M059J (cell line): ENCODE measurements at regions not wholly inside any gene's neighbourhood (a gene's known extent, or its start where the extent isn't known, plus 50 kb on each side); places are given as distances from the start of the nearest gene placed in this dataset.
A peak's percentile ranks its signal among the peaks of the same experiment; 100 is the strongest.

Experiments used
- DNase-seq: peaks from one replicate; pipeline ENCODE4 v3.0.0-alpha.2; 2012; ENCODE audit warnings: low read depth

DNA sequence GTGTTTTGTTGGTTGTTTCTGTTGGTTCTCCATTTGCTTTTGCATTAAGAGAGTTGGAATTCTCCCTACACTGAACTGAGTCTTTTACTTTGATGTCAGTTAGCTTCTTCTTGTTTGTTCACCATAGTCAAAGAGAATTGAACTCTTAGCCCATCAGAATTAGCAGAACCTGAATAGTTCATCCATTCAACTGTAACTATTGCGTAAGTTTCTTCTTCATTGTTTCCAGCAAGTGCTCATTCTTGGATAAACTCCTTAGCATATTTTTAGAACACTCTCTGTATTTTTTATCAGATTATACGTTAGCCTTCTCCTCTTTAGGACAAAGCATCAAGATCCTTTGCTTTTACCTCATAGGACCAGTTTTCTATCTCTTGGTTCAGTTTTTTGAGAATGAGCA lies 128.4 kb upstream of the RAB11FIP2 start:
- no peak for DNase-seq

DNA sequence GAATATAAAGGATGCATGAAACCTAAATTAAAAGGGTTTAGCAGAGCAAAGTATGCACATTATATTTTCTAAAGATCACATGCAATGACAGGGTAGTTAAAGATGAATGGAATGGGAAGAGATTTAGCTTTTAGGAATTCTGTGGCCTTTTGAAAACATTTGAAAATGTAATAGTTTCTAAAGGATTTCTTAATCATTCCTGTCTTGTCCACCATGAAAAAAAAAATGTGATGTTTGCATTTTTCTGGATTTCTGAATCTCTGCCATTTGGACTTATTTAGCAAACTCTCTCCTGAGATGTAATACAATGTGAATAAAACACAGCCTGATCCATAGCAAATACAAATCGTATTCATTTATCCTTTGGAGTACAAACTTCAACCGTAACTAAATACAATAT lies 126.6 kb upstream of the RAB11FIP2 start:
- no peak for DNase-seq

DNA sequence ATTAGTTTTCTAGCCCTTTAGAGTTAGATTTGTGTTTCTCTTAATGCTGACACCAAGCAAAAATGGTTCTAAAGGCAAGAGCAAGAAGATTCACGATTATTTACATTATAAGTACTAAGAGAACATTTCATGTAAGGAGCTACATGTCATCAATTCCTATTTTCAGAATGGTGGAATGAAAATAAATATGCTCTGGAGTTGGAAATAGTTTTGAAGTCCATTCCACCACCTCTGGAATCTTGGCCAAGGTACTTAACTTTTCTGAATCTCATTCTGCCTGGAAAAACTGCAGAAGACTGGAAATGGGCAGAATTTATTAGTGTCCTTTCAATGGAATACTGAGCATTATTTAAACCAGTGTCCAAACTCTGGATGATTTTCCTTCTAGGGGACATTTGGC lies 125.1 kb upstream of the RAB11FIP2 start:
- no peak for DNase-seq

DNA sequence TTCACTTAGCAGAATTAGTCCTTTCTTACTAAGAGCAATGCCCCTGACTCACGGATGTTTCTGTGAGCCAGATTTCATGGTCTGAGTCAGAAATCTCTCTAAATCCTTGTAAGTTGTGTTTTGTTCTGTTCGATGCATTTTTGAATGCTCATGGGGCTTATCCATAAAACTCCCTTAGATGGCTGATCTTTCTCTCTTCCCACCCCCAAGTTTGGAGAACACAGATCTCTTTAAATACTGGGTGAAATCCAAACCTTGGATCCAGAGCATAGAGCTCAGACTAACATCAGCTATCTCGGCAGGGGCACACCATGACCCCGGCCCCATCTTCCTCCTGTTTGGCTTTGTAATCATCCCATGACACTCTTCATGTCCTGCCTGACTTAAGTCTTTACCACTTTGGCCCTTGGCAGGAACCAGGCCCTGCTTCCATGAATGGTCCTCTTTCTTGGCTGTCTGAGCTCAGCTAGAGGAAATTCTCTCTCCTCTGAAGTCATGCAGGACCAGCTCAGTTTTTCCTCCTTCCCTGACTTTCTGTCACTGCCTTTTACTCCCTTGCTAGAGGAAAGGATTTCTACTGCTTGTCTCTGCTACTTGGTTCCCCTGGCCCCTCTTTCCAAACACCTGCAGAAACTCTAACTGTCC lies 120.4 kb upstream of the RAB11FIP2 start:
- no peak for DNase-seq

DNA sequence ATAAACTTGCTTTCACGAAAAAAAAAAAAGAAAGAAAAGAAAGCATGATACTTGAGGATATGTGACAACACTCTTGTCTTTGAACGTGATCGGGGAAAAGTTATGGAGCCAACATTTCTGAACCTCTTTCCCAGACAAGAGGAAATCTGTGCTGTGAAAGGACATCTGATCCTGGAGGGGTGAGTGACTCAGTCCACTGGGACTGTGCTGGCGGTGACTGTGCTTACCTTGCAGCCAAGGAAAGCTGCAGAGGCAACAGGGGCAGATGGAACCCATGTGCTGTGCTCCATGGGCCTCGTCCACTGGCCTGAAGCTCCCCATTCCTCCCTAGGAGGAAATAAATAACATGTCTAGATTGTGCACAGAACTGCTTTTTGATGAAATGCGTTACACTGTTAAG lies 116.5 kb upstream of the RAB11FIP2 start:
- DNase-seq, result peak; percentile 1

DNA sequence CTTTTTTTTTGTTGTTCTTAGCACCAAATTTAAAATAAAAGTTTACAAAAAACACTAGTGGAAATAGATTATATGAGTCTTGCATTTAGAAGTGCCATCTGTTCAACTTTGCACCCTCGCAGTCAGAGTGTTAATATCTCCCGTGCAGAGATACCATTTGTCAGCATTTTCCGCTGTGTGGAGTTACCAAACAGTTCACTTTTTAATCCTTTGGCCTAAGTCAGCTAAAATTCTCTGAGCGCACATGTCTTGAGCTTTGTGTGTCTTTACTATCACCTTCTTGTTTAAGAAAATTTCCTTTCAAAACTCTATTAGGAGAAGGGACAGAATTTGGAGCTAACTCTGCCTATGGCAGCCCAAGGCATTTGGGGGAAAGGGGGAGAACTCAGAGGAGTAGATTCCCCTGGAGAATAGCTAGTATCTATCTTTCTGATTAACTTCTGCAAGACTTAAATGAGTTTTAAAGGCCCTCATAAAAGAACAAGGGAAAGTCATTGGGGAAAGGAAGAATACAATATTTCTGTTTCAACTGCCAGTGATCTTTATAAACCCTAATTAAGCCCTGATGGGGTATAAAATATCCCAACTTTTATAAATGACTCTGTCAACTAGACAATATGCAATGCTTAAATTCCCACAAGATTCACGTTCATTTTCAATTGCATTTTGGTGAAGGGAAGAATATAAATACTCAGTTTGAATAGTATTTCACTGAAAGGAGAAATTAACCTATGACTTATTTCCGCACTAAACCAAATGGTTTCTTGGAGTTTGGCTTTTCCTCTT lies 114.9 kb upstream of the RAB11FIP2 start:
- DNase-seq, result no peak

DNA sequence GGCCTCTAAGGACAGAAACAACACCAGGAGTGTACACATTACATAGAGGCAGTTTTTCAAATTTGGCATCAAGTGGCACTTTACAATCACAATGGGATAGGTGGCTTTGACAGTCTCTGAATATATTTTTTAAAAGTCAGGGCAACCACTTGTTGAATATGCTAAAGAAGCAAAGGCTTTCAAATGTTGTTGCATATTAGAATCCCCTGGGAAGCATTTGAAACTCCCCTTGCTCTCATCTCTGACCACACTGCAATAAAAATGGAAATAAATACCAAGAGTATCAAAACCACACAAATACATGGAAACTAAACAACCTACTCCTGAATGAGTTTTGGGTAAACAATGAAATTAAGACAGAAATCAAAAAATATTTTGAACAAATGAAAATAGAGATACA lies 106.5 kb upstream of the RAB11FIP2 start:
- no peak for DNase-seq

DNA sequence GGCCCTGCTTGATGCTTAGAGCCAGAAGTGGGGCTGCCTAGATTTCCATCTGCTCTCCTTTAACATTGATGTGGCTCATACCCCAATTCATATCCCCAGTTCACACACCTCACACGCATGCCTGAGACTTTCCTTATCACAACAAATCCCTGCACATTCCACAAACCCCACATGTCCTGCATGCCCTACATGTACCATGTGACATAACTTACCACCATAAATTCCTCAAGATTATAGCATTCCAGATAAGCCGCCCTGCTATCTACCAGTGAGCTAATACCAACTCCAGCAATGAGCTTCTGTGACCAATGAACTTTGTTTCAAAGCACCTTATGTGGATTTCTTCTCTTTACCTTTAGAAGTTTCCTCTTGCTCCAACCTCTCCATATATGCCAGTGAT lies 104.7 kb upstream of the RAB11FIP2 start:
- no peak for DNase-seq

DNA sequence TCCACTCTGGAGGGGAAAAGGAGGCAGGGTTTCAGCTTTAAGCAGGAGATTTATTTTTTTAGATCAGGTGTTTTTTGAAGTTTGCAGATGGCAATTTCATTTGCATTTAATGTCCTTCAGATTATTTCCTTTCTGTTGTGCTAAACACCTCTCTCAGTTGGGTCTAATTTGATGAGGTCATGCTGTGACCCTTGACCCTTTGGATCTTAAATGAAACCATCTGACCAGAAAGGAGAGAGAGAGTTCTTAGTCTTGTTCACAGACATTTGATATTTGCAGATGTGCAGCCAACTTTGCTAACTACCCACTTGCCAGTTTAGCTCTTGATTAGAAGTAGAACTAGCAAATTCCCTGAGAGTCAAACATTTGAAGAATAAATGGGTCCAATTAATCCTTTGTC lies 101.5 kb upstream of the RAB11FIP2 start:
- DNase-seq, result no peak

DNA sequence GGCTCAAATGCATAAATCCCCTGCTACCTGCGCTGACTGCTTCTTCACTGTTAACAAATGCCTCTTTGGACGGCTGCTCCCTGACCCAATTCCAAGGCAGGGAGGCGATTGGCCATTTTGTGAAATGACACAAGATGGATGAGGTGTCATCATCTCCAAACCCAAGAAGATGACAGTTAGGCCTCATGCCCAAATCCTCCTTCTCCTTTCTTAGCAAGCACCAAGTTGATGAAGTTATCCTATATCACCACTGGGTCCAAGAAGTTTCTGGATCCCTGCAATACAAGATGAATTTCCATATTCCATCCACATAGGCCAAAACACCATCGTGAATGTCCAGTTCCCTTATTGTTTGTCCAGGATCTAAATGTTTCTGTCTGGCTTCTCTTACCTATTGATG lies 98.5 kb upstream of the RAB11FIP2 start:
- no peak for DNase-seq

DNA sequence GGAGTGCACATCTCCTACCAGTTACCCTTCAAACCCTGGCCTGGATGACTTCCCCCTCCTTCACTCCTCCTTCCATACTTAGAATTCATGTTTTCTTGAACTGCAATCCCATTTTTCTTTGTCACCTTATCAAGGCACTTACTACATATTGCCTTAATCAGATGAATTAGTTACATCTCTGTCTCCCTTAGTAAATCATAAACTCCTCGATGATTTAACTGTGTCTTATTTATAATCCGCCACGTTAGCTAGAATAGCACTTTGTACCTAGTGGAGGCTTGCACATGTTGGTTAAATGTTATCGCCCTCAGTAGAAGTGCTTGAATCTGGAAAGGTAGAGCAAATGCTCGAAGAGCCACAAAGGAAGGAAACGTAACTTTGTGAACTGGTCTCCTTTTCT lies 94.7 kb upstream of the RAB11FIP2 start:
- DNase-seq, result no peak

DNA sequence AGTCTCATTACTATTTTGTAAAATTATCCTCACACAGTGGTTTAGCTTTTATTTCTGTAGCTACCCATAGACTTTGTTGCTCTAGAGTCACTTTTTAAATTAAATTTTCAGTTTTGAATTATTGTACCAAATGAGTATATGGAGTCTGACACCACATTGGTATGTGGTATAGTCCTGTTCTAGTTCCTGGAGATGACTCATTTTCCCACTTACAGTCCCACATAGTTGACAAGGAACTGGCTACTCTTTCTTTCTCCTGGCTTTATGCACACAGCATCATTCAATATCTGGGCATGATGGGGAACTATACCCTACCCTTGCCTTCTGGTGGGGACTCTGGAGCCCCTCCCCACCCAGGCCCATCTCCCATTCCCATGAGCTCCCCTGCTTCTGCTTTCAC lies 92.6 kb upstream of the RAB11FIP2 start:
- no peak for DNase-seq

DNA sequence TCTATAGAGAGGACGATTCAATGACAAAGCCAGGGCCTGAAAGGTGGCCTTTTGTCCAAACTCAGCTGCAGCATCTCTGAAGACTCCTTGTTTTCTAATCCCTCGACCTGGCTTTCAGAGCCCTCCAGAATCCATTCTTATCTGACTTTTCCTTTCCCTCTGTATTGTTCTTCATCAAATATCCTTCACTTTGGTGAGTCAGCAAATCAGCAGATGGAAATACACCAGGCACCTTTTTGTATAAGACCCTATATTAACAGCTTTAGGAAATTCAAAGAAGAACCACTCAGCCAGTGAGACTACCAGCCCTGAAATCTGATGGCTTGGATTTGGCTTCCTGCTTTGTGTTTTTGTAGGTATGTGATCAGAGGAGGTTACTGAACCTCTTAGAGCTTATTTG lies 81.9 kb upstream of the RAB11FIP2 start:
- no peak for DNase-seq

DNA sequence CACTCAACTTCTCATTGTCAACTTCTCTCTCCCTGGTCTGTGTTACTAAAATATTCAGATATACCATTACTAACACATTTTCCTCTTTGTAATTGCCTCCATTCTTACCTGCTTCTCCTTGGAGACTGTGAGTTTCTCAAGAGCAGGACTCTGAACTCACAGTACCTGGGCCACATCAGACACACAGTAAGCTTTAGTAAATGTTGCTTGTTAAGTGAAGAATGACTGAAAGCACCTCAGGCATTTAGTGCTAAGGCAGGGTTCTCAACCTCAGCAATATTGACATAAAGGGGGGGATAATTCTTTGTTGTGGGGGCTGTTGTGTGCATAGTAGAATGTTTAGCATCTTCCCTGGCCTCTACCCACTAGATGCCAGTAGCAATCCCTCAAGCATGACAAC lies 72.0 kb upstream of the RAB11FIP2 start:
- no peak for DNase-seq

DNA sequence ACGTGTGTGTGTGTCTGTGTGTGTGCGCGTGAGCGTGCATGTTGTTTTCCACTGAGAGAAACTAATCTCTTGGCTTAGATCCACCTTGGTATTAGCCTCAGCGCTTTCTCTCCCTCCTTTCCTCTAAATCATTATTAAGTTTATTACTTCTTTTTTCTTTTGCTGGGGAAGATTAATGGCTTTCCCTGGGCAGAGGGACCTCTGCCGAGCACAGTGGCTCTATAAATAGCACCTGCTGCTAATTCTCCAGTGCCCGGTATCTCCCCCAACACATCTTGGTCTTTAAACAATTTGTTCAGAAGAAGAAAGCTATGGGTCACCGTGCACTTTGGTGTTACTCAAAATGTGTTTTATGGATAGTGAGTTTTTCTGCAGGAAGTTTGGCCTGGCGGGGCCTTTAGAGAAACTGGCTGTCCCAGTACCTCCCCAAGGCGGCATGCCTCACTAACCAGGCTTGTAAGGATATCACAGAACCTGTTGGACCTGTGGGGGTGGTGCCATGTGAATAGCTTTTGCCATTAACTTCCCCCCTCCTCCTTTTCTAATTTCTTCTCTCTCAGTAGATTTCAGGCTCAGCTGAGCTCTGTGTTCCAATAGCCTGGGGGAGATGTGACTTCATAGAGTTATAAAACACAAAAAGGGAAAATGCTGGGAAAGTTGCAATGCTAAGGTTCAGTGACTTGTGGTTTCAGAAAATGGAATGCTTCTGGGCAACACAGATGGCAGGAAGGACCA lies 70.1 kb upstream of the RAB11FIP2 start:
- no peak for DNase-seq

DNA sequence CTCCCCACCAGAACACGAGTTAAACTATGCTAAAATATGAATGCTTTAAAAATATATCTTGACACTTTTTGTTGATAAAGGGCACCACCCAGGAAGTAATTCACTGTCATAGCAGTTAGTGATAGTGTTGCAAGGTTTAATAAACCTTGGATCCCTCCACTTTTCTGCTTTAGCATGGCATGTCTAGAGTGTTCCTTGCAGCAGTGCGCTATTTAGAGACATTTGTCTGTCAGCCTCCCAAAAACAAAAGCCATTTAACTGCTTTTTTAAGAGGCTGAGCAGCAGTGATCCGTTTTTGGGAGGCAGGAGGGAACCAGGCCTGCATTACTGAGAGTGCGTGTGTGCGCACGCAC lies 69.6 kb upstream of the RAB11FIP2 start:
- no peak for DNase-seq

DNA sequence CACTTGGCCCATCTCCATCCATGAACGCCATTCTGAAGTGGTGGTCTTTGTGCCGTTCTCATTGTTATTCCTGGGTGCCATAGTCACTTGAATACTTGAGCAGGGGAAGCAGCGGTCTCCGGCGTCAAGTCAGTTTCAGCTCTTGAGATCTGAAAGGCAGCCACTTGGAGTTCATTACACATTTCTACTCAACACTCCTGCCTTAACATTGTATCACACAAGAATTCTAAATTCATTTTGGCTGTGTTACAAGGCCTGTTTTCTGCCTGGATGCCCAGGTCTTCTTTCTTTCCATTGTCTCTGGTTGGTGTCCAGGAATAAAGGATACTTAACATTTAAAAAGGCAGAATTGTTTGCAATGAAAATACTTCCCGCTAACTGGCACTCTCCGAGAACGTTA lies 69.0 kb upstream of the RAB11FIP2 start:
- DNase-seq, result no peak

DNA sequence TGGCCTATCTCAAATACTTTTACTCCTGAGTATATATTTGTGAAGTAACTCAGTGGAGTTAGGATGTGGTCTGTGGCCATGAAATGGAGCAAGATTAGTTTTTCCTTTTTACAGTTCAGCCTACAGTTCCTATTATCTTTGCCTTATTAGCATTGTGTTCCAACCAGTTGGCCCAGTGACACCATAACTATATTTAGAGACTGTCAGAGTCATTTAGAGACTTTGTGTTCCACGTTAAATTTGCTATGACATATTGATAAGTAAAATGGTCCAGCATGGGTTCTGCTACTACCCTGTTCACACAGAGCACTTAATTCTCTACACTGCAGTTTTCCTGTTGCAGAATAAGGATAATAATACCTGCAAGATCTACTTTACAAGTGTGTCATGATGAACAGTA lies 68.3 kb upstream of the RAB11FIP2 start:
- no peak for DNase-seq

DNA sequence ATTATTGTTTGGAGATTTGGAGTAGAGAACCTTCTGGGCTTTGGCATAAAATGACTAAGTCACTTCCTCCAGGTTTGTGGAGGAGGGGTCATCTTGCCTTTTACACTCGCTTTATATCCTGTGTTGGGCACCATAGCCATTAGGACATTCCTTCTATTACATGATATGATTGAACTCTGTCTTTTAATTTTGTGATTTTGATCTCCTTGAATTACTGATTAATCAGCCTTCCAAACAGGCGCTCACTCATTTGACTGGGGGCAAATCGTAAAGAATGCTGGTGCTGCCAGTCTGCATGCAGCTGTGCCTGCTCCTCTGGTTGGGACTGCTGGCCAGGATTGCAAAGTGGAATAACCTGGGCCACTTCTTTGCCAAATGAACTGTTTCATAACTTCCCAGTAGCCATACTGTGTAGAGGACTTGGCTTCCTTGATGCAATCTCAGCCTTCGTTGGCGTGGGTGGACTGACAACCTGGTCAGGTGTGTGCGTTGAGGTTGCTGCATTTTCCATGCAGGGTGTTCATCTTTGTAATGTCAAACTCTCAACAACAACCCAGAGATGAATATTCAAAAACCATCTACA lies 65.9 kb upstream of the RAB11FIP2 start:
- DNase-seq, result no peak

DNA sequence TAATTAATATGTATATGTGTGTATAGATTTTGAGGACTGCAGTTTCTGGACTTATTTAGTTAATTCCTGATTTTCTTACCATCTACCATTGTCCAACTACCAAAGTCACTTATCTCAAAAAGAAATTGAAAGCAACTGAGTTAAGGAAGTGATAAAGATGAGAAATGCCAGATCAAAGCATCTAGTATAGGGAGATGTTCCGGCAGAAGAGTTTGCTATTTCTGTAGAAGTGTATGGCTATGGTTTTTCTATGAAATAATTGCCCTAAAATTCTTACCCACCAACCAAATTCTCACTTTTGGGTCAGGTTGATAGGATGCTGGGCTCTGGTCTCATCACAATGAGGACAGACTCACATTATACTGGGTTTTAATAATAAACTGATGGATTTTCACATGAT lies 64.0 kb upstream of the RAB11FIP2 start:
- no peak for DNase-seq

DNA sequence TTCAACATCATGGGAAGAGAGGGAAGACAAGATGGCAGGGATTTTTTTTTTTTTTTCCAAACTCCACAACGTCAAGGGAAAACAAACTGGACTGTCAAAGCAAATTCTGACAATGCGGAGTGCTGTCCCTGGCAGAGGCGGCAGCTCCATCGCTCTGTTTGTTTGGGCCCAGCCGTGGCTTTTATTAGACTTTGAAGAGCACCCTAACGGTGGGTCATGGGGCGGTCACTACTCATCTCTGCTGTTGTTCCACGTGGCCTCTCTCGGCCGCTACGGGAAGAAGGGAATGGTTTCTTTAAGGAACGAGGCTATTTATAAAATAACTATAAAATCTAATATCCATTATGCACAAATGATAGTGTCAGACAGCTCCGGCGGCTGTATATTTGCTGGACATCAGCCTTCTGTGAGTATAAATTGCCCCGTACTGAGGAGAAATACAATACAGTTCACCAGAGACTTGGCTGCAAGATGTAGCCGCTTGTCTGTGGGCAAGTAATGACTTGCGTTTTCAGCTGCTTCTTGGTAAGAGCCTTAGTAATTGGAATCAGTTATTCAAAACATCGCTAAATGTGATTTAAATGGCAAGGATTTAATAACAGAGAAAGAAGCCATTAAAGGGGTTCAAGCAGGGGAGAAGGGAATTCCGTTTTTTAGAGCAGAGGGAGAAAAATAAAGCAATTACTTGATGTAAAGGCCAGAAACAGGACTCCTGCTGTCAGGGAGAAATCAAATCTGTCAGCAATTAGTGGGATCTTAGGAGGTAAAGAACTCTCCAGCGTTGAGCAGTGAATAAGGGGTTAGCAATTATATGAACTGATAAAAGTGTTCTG lies 61.7 kb upstream of the RAB11FIP2 start:
- DNase-seq, result no peak

DNA sequence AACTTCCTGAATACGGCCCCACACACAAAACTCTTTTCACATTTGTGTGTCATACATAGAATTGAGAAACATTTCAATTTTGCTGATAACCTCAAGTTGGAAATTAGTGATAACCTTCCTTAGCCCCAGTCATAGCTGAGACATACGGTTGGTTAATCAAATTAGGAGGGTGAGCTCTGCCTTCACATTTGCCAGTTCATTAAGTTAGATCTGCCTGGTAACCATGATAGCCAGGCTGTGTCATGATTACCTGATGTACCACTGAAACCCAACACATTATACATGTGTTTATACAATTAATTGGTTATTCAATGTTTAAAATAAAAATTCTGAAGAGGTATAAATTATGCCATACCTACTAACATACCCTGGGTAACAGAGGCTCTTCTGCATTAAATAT lies 60.8 kb upstream of the RAB11FIP2 start:
- no peak for DNase-seq
